ENCODE measurements at regions not wholly inside any gene's neighbourhood (a gene's known extent, or its start where the extent isn't known, plus 50 kb on each side); places are given as distances from the start of the nearest gene placed in this dataset.

GRCh38 chr10:130687566-130687965 is 551.4 kb downstream of the GLRX3 start:
- H3K4me1 ChIP-seq (replicated peaks) = no peaks in the 10 kb centered on the region
- H3K27me3 ChIP-seq (replicated peaks; ENCODE audit: insufficient read depth) = no peaks in the 10 kb centered on the region
- H3K27ac ChIP-seq = no peak overlapping the region
- H3K36me3 ChIP-seq = no peaks in the 10 kb centered on the region
- H3K9me3 ChIP-seq = no peaks in the 10 kb centered on the region
- intact Hi-C loops (cut with DNase I) = no loop called here
- 71% methylated on average over 5 of the region's 5 CpGs for WGBS
- H3K4me3 ChIP-seq = no peak overlapping the region
- TF ChIP-seq CTCF (IDR thresholded peaks at IDR 0.05) (no peak), POLR2AphosphoS5 (IDR thresholded peaks at IDR 0.05) (no peak), POLR2A (IDR thresholded peaks at IDR 0.05) (no peak)
- no peak for DNase-seq (ENCODE audit: low spot score)

GRCh38 chr10:130689743-130690626 is 553.8 kb downstream of the GLRX3 start:
- intact Hi-C loops (cut with DNase I) = no loop called here
- WGBS = 57% methylated on average over 15 of the region's 15 CpGs
- DNase-seq (ENCODE audit: low spot score) = no peak

GRCh38 chr10:130691776-130692175 is 555.6 kb downstream of the GLRX3 start:
- intact Hi-C loops (cut with DNase I) = no loop called here
- Histone ChIP-seq H3K36me3 (no peaks in the 10 kb centered on the region), H3K9me3 (no peaks in the 10 kb centered on the region), H3K27ac (no peak overlapping the region), H3K27me3 (replicated peaks; ENCODE audit: insufficient read depth) (no peaks in the 10 kb centered on the region), H3K4me1 (replicated peaks) (no peaks in the 10 kb centered on the region), H3K4me3 (no peak overlapping the region)
- TF ChIP-seq POLR2A (IDR thresholded peaks at IDR 0.05) = no peak
- TF ChIP-seq CTCF (IDR thresholded peaks at IDR 0.05) = no peak
- no peak for TF ChIP-seq POLR2AphosphoS5 (IDR thresholded peaks at IDR 0.05)
- no peak for DNase-seq (ENCODE audit: low spot score)
- 64% methylated on average over 3 of the region's 3 CpGs for WGBS

More at GRCh38 chr10:130689743-130690626, 553.8 kb downstream of the GLRX3 start:
- no peaks in the 10 kb centered on the region for H3K4me1 ChIP-seq (replicated peaks)
- TF ChIP-seq POLR2A (IDR thresholded peaks at IDR 0.05) = no peak
- TF ChIP-seq POLR2AphosphoS5 (IDR thresholded peaks at IDR 0.05) = no peak
- no peak for TF ChIP-seq CTCF (IDR thresholded peaks at IDR 0.05)
- no peak overlapping the region for H3K27ac ChIP-seq
- H3K36me3 ChIP-seq = no peaks in the 10 kb centered on the region
- H3K27me3 ChIP-seq (replicated peaks; ENCODE audit: insufficient read depth) = no peaks in the 10 kb centered on the region
- no peaks in the 10 kb centered on the region for H3K9me3 ChIP-seq
- no peak overlapping the region for H3K4me3 ChIP-seq

- no peak for DNase-seq (ENCODE audit: low spot score)
- no peak overlapping the region for H3K27ac ChIP-seq
- H3K9me3 ChIP-seq = no peaks in the 10 kb centered on the region
- no peaks in the 10 kb centered on the region for H3K27me3 ChIP-seq (replicated peaks; ENCODE audit: insufficient read depth)
- H3K36me3 ChIP-seq = no peaks in the 10 kb centered on the region
- 92% methylated on average over 9 of the region's 9 CpGs for WGBS
- intact Hi-C loops (cut with DNase I) = no loop called here
- H3K4me1 ChIP-seq (replicated peaks) = no peaks in the 10 kb centered on the region
- H3K4me3 ChIP-seq = no peak overlapping the region
- TF ChIP-seq POLR2A (IDR thresholded peaks at IDR 0.05) (no peak), CTCF (IDR thresholded peaks at IDR 0.05) (no peak), POLR2AphosphoS5 (IDR thresholded peaks at IDR 0.05) (no peak)
These were observed 560.7 kb downstream of the GLRX3 start for GRCh38 chr10:130696870-130697269.
